ENCODE measurements at regions not wholly inside any gene's neighbourhood (a gene's known extent, or its start where the extent isn't known, plus 50 kb on each side); places are given as distances from the start of the nearest gene placed in this dataset.

GRCh38 chr2:120896901-120897300, 161.2 kb downstream of the GLI2 start:
- DNase-seq (ENCODE audit: low spot score): no peak
- no peak for TF ChIP-seq CTCF (IDR thresholded peaks at IDR 0.05; ENCODE audit: extremely low read depth, missing control alignments)

DNA sequence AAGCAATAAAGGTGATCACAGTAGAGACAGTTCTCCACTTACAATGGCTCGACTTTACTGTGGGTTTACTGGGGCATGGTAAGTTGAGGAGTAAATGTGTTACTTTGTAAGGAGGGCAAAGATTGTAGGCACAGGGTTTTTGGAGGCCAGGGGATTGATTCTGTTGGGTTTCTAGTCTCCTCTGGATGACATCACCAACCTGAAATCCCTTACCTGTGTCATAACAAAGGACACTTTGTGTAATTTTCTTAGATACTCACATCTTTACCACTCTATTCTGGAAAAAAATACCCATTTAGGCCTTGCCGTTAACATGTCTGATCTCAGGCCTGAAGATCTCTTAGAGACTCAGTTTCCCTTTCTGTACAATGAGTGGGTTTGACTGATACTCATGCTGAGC, 161.7 kb downstream of the GLI2 start:
- DNase-seq (ENCODE audit: low spot score): no peak
- no peak for TF ChIP-seq CTCF (IDR thresholded peaks at IDR 0.05; ENCODE audit: extremely low read depth, missing control alignments)

GRCh38 chr2:120898496-120898895, 162.8 kb downstream of the GLI2 start:
- TF ChIP-seq CTCF (IDR thresholded peaks at IDR 0.05; ENCODE audit: extremely low read depth, missing control alignments): no peak

GRCh38 chr2:120898961-120899750, 163.5 kb downstream of the GLI2 start:
- DNase-seq (ENCODE audit: low spot score): no peak
- TF ChIP-seq CTCF (IDR thresholded peaks at IDR 0.05; ENCODE audit: extremely low read depth, missing control alignments): no peak

More at GRCh38 chr2:120898496-120898895, 162.8 kb downstream of the GLI2 start:
- DNase-seq (ENCODE audit: low spot score): no peak

GRCh38 chr2:120899771-120900170, 164.1 kb downstream of the GLI2 start:
- DNase-seq (ENCODE audit: low spot score): no peak
- TF ChIP-seq CTCF (IDR thresholded peaks at IDR 0.05; ENCODE audit: extremely low read depth, missing control alignments): no peak

DNA sequence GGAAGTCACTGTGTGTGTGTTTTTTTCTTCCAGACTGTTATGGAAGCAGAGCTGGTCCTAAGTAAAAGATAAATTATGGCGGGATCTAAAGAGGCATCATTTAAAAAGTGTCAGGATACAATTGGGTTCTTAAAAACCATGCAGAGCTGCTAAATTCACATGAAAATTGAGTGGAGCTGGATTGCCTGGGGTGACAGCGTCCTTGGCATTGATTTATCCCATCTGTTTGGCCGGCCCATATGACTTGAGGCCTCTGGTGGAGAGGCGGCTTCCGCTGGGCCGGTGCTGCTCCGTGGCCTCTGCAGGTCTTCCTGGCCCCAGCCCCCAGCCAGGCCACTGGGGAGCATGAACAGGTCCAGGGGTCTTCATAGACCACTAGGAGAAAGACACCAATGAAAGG, 165.5 kb downstream of the GLI2 start:
- TF ChIP-seq CTCF (IDR thresholded peaks at IDR 0.05; ENCODE audit: extremely low read depth, missing control alignments): no peak
- no peak for DNase-seq (ENCODE audit: low spot score)

- no peak for TF ChIP-seq CTCF (IDR thresholded peaks at IDR 0.05; ENCODE audit: extremely low read depth, missing control alignments)
- DNase-seq (ENCODE audit: low spot score): no peak
These were observed 166.9 kb downstream of the GLI2 start for GRCh38 chr2:120902592-120902991.

Measured in GM20000 (cell line).